Activated CD4-positive, alpha-beta memory T cell treated with anti-CD3 and anti-CD28 coated beads for 36 hours (primary cell): ENCODE measurements at regions not wholly inside any gene's neighbourhood (a gene's known extent, or its start where the extent isn't known, plus 50 kb on each side); places are given as distances from the start of the nearest gene placed in this dataset.

ENCODE experiments used
- CTCF ChIA-PET: fragments of 350-600 bp; sonication (Branson Sonifier 250); formaldehyde crosslinking; loops from one replicate; lab custom pipeline; 2021; ENCODE audit warnings: antibody characterized with exemption, inconsistent platforms; lab: Charles Lee
- POLR2A ChIA-PET: fragments of 350-600 bp; sonication (Branson Sonifier 250); formaldehyde crosslinking; loops from one replicate; lab custom pipeline; 2021; ENCODE audit warnings: antibody characterized with exemption; lab: Charles Lee
- DNase-seq: peaks from one replicate; pipeline ENCODE4 v3.0.0-alpha.2; 2020
- H3K27ac Mint-ChIP-seq: one replicate; pipeline ENCODE4 v1.8.0; 2021; ENCODE audit warnings: mixed read lengths
- H3K27me3 Mint-ChIP-seq: one replicate; pipeline ENCODE4 v1.8.0; 2021; ENCODE audit warnings: mixed read lengths
- H3K36me3 Mint-ChIP-seq: one replicate; pipeline ENCODE4 v1.8.0; 2021; ENCODE audit warnings: mixed read lengths
- H3K4me1 Mint-ChIP-seq: one replicate; pipeline ENCODE4 v1.8.0; 2021; ENCODE audit warnings: low read depth, mixed read lengths
- H3K4me3 Mint-ChIP-seq: one replicate; pipeline ENCODE4 v1.8.0; 2021; ENCODE audit warnings: mild to moderate bottlenecking, mixed read lengths
- H3K9me3 Mint-ChIP-seq: one replicate; pipeline ENCODE4 v1.8.0; 2021; ENCODE audit warnings: mixed read lengths
- intact Hi-C: fragments of 100-400 bp; cut with micrococcal nuclease; formaldehyde crosslinking; loops from one replicate; pipeline ENCODE4 v1.15.1; 2023

DNA sequence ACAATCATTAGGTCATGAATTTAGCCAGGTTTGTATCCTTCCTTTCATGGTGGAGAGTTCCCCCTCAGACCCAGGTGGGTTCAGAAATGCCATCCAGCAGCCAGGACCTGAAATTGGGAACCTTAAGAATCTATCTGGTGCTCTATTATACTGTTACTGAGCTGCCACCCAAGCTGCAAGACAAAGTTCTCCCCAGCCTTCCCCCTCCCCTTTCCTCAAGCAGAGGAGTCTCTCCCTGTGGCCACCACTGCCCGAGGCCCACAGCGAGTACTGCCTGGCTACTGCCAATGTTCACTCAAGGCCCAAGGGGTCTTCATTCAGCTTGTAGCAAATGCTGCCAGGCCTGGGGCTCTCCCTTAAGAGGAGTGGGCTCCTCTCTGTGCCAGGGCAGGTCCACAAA is 133.8 kb downstream of the TMEM38B start:
- no peak for DNase-seq
- no peaks in the 10 kb centered on the region for H3K4me1 Mint-ChIP-seq
- POLR2A ChIA-PET, result no interaction called here

DNA sequence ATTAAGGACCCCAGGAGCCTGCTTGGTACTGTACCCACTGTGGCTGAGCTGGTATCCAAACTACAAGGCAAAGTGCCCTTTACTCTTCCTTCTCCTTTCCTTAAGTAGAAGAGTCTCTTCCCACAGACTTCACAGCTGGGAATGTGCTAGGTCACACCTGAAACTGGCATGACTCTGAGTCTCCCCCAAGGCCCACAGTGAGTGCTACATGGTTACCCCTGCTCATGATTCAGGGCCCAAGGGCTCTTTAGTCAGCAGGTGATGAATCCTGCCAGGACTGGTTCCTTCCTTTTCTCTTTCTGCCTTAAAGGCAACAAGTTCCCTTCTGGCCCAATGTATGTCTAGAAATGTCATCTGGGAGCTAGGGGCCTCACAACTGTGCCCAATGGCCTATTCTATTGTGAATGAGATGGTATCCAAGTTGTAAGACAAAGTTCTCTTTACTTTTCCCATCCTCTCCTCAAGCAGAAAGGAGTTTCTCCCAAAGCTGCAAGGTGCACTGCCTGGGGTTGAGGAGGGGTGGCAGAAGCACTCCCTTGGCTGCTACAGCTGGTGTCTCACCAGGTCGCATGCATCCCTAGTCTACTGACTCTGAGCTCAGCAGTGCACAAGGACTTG is 134.4 kb downstream of the TMEM38B start:
- peaks cover under 1% of the 10 kb centered on the region for H3K9me3 Mint-ChIP-seq
- CTCF ChIA-PET, result interaction anchor here (1.6 kb wide), 1 partner anchor 14 kb away, joined by 6 read pairs; no protein-coding TSS in a partner anchor
- POLR2A ChIA-PET, result no interaction called here
- H3K27me3 Mint-ChIP-seq, result no peaks in the 10 kb centered on the region
- DNase-seq, result no peak
- H3K36me3 Mint-ChIP-seq, result no peaks in the 10 kb centered on the region
- H3K4me3 Mint-ChIP-seq, result no peak overlapping the region
- intact Hi-C loops, result no loop called here
- H3K4me1 Mint-ChIP-seq, result no peaks in the 10 kb centered on the region
- H3K27ac Mint-ChIP-seq, result no peak overlapping the region

More for the DNA sequence above, 133.8 kb downstream of the TMEM38B start:
- peaks cover 6% of the 10 kb centered on the region for H3K9me3 Mint-ChIP-seq
- H3K4me3 Mint-ChIP-seq, result no peak overlapping the region
- intact Hi-C loops, result no loop called here
- H3K27ac Mint-ChIP-seq, result no peak overlapping the region
- no peaks in the 10 kb centered on the region for H3K36me3 Mint-ChIP-seq
- CTCF ChIA-PET, result interaction anchor here (1.6 kb wide), 1 partner anchor 15 kb away, joined by 6 read pairs; no protein-coding TSS in a partner anchor
- H3K27me3 Mint-ChIP-seq, result no peaks in the 10 kb centered on the region

DNA sequence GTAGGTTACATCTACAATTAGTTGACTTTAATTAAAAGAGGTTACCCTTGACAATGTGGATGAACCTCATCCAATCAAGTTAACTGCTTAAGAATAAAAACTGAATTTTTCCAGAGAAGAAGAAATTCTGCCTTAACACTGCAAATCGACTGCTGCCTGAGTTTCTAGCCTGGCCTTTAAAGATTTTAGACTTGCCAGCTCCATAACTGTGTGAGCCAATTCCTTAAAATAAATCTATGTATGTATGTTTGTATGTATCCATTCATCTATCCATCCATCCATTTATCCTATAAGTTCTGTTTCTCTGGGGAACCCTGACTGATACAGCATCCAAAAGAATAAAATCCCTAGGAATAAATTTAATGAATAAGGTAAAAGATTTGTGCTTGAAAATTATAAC is 136.1 kb downstream of the TMEM38B start:
- no peaks in the 10 kb centered on the region for H3K27me3 Mint-ChIP-seq
- H3K36me3 Mint-ChIP-seq, result no peaks in the 10 kb centered on the region
- H3K9me3 Mint-ChIP-seq, result no peaks in the 10 kb centered on the region
- no peak for DNase-seq
- no peak overlapping the region for H3K27ac Mint-ChIP-seq
- POLR2A ChIA-PET, result no interaction called here
- intact Hi-C loops, result no loop called here
- no peak overlapping the region for H3K4me3 Mint-ChIP-seq
- CTCF ChIA-PET, result no interaction called here
- no peaks in the 10 kb centered on the region for H3K4me1 Mint-ChIP-seq

DNA sequence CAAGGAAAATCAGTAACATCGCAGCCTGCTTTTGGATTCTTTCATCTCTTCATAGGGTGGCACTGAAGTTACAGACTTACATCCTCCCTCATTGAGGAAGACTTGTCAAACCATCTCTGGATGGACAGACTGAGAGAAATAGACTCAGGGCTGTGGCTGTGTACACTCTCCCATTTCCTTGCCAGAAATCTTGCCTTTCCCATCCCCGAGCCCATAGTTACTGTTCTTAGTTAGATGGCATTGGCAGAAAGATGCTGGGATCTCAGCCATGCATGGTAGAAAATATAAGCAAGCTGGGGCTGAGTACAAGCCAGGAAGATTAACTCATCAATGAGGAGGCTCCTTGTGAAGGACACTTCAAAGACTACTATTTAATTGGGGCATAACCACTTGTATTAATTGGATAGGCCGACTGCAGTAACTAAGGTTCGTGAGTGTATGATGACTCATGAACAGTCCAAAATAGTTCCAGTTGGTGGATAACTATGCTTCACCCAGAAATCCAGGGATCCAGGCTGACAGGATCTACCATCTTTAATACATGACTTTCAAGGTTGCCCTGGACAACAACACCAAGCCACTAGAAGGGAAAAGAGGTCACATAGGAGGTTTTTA is 137.9 kb downstream of the TMEM38B start:
- ChIA-PET POLR2A (no interaction called here), CTCF (no interaction called here)
- DNase-seq, result no peak
- intact Hi-C loops, result no loop called here
- no peak overlapping the region for H3K4me3 Mint-ChIP-seq
- no peaks in the 10 kb centered on the region for H3K4me1 Mint-ChIP-seq
- no peak overlapping the region for H3K27ac Mint-ChIP-seq
- no peaks in the 10 kb centered on the region for H3K27me3 Mint-ChIP-seq
- H3K9me3 Mint-ChIP-seq, result no peaks in the 10 kb centered on the region
- H3K36me3 Mint-ChIP-seq, result no peaks in the 10 kb centered on the region

DNA sequence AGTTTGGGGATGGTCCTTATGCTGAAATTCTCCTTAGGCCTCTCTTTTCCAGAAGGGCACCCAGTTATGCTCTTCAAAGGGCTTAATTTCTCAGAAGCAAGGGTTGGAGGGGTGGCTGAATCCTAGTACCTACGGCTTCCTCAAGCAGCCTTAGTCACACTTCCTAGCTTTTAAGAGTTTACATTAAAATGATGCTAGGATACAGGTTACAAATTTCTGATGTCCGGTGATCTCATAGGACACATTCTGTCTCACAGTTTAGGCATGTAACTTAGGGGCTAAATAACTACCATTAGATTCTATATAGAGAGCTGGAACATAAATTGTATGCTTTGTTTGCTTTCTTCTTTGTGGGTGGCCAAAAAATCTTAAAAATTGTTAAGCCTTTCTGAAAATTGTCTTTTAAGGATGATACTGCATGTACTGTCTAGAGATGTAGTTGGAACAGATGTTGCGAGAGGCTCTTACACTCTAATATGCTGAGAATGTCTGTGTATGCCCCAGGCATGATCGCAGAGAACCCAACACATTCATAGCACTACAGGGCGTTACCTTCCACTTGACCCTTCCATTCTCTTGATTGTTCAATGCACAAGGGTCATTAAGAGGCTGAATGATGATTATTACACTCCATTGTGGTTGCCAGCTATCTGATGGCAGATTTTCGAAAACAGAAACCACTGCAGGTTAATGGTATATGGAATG is 139.1 kb downstream of the TMEM38B start:
- Mint-ChIP-seq H3K9me3 (no peaks in the 10 kb centered on the region), H3K4me3 (no peak overlapping the region), H3K4me1 (no peaks in the 10 kb centered on the region), H3K27me3 (no peaks in the 10 kb centered on the region), H3K36me3 (no peaks in the 10 kb centered on the region), H3K27ac (no peak overlapping the region)
- intact Hi-C loops, result no loop called here
- no peak for DNase-seq
- ChIA-PET POLR2A (no interaction called here), CTCF (no interaction called here)

DNA sequence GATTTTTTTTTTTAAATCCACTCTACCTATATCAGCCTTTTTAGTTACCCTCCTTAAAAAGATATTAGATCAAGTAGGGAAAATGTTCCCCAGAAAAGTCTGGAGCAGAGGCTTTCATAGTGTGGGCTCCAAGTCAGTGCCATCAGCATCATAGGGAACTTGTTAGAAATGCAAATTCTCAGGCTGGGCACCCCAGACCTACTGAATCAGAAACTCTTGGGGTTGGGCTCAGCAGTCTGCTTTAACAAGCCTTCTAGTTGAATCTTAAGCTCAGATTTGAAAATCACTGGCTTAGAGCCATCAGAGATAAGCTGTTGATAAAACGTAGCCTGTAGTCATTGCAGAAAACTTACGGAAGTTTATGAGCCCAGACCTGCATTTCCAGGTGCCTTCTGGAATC is 140.1 kb downstream of the TMEM38B start:
- ChIA-PET POLR2A (no interaction called here), CTCF (no interaction called here)
- Mint-ChIP-seq H3K27me3 (no peaks in the 10 kb centered on the region), H3K27ac (no peak overlapping the region), H3K9me3 (no peaks in the 10 kb centered on the region), H3K4me3 (no peak overlapping the region), H3K36me3 (no peaks in the 10 kb centered on the region), H3K4me1 (no peaks in the 10 kb centered on the region)
- DNase-seq, result no peak
- intact Hi-C loops, result no loop called here

DNA sequence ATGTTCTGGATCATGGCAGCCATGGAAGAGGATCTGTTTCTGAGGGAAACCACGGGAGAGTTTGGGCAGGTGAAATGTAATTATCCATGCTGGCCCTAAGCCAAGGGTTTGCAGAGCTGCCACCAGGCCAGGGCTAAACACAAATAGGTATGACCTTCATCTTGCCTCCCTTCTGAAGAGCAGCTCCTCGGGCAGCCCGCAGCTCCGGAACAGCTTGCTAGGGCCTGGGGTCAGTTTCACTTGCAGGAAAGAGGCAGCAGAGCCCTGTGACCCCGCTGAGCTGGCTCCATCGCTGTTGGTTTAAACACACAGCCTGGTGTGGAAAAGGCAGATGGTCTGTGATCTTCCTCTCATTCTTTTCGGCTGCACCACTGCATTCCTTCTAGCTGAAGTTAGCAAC is 141.4 kb downstream of the TMEM38B start:
- Mint-ChIP-seq H3K27ac (no peak overlapping the region), H3K4me3 (no peak overlapping the region), H3K9me3 (no peaks in the 10 kb centered on the region), H3K36me3 (no peaks in the 10 kb centered on the region), H3K4me1 (no peaks in the 10 kb centered on the region), H3K27me3 (no peaks in the 10 kb centered on the region)
- DNase-seq, result no peak
- CTCF ChIA-PET, result interaction anchor here (0.6 kb wide), 1 partner anchor 46 kb away, joined by 3 read pairs; no protein-coding TSS in a partner anchor
- POLR2A ChIA-PET, result no interaction called here
- intact Hi-C loops, result no loop called here

DNA sequence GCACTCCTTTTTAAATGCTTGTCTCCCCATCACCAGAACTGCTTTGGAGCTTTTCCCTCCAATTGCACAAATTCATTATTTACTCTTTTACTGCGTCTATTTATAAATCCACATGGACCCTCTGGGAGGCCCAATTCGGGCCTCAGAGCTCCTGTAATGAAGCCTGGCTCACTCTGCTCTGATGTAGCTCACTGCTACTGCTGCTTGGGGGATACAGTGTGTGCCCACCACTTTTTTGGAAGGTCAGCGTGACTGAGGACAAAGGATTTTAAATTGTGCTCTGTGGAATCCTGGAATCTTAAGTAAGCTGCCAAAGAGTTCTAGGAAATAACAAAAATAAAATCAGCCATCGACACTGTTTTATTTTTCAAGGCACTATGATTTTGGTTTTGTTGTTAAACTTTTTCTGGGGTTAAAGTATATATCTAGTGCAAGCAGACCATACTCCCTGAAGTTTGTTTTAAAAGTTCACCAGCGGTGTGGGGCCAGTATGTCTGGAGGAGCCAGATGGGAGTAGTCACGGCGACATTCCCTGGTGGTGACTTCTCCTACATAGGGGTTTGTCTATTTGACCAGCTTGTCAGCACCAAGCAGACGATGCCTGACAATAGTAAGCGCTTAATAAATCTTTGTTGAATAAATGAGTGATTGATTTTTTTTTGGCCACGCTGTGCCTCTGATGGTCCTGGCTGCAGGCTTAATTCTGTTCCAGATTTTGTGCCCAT is 142.8 kb downstream of the TMEM38B start:
- Mint-ChIP-seq H3K36me3 (no peaks in the 10 kb centered on the region), H3K9me3 (no peaks in the 10 kb centered on the region), H3K4me3 (no peak overlapping the region), H3K27me3 (no peaks in the 10 kb centered on the region), H3K4me1 (no peaks in the 10 kb centered on the region), H3K27ac (no peak overlapping the region)
- no peak for DNase-seq
- POLR2A ChIA-PET, result interaction anchor here (0.6 kb wide), 1 partner anchor 42 kb away, joined by 3 read pairs; no protein-coding TSS in a partner anchor
- CTCF ChIA-PET, result interaction anchor here (0.8 kb wide), 1 partner anchor 45 kb away, joined by 3 read pairs; no protein-coding TSS in a partner anchor
- intact Hi-C loops, result no loop called here

DNA sequence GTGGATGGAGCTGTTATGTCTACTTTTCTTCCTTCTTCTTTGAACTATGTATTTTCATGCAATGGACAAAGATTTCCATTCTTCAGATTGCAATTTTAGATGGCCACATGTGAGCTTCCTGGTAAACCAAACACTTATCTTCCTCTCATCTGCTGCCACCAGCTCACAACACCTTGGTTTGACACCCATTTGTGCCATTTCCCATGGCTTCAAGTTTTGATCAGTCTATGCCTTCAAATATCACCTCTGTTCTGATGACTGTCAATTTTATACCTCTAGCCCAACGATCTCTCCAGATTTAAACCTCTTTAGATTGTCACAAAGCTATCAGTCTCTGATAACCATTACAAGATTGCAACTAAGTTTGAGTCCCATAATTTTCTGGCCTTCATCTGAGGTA is 147.2 kb downstream of the TMEM38B start:
- POLR2A ChIA-PET, result no interaction called here
- intact Hi-C loops, result no loop called here
- H3K27me3 Mint-ChIP-seq, result no peaks in the 10 kb centered on the region

DNA sequence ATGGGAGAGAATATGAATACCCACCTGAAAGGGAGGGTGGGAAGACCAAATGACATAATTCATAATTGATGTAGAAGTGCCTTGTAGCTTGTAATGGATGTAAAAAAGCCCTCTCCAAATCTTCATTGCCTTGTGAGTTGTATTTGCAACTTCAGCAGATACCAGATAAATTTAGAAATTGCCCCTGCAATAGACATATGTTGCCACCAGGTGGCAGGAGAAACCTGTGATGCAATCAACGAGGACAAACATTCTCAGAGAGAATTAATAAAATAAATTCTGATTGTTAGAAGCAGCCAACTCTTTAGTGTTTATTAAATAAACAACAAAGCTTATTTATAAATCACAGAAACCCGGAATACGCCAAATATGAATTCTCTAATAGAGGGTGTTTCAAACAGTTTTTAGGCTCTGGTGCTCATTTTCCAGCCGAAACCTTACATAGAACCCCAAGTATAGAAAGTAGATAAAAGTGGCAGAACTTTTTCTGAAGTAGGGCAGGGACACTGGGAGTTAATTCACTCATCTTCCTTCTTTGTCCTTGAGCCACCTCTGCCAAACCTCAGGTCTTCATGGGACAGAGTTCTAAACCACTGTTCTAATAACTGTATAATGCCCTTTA is 147.8 kb downstream of the TMEM38B start:
- Mint-ChIP-seq H3K27ac (no peak overlapping the region), H3K9me3 (no peaks in the 10 kb centered on the region), H3K36me3 (no peaks in the 10 kb centered on the region)

More for the DNA sequence above, 147.2 kb downstream of the TMEM38B start:
- H3K36me3 Mint-ChIP-seq, result no peaks in the 10 kb centered on the region
- H3K4me1 Mint-ChIP-seq, result no peaks in the 10 kb centered on the region
- no peak overlapping the region for H3K4me3 Mint-ChIP-seq
- CTCF ChIA-PET, result interaction anchor here (0.8 to 5.4 kb wide), 8 partner anchors 10 to 1331 kb away, joined by 3 to 62 read pairs (median 4); partner anchors contain the start of gene TMEM38B
- no peak overlapping the region for H3K27ac Mint-ChIP-seq
- no peak for DNase-seq
- no peaks in the 10 kb centered on the region for H3K9me3 Mint-ChIP-seq

DNA sequence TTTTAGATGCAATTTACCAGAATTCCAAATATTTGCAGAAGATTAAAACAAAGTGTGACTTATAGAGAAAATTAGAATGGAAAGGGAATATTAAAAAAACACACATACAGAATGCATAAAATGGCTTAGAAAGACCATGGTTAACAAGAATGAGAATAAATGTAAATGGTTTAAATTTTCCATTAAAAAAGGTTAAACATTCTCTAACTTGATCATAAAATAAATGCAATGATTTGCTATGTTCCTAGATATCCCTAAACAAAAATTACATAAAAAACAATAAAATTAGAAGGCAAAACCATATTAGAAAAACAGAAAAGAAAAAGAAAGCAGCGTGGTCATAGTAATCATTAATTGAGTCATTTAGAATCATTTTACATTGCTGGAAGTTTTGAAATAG is 152.5 kb downstream of the TMEM38B start:
- H3K4me1 Mint-ChIP-seq, result no peaks in the 10 kb centered on the region
- H3K36me3 Mint-ChIP-seq, result no peaks in the 10 kb centered on the region
- no peak for DNase-seq
- intact Hi-C loops, result no loop called here
- no peaks in the 10 kb centered on the region for H3K9me3 Mint-ChIP-seq
- H3K4me3 Mint-ChIP-seq, result no peak overlapping the region
- CTCF ChIA-PET, result no interaction called here
- POLR2A ChIA-PET, result no interaction called here
- H3K27me3 Mint-ChIP-seq, result no peaks in the 10 kb centered on the region
- no peak overlapping the region for H3K27ac Mint-ChIP-seq

More for the DNA sequence above, 147.8 kb downstream of the TMEM38B start:
- ChIA-PET CTCF (interaction anchor here (0.8 to 5.4 kb wide), 10 partner anchors 9 to 1331 kb away, joined by 3 to 62 read pairs (median 4); partner anchors contain the start of gene TMEM38B), POLR2A (no interaction called here)
- Mint-ChIP-seq H3K4me1 (no peaks in the 10 kb centered on the region), H3K4me3 (no peak overlapping the region), H3K27me3 (no peaks in the 10 kb centered on the region)
- peak; percentile 28 for DNase-seq
- intact Hi-C loops, result loop anchor here (1.0 kb wide), 2 partner anchors 39 to 1330 kb away; no protein-coding TSS in a partner anchor
